Esophagus squamous epithelium (tissue), 4 donors: ENCODE measurements at regions not wholly inside any gene's neighbourhood (a gene's known extent, or its start where the extent isn't known, plus 50 kb on each side); places are given as distances from the start of the nearest gene placed in this dataset.

Experiments used
- POLR2A ChIP-seq, 4 donors: fragments of 450-650 bp; IDR thresholded peaks; one replicate each; pipeline ENCODE4 v1.6.1; 2017; ENCODE audit warnings: antibody characterized with exemption in 4 of 4, mild to moderate bottlenecking in 4 of 4, moderate library complexity in 3 of 4
- TF ChIP-seq, protein P1 (sequence below), 6 experiments: fragments of 450-650 bp in 4 of 6; fragments of 200-600 bp in 2 of 6; sonication (generic) in 2 of 6; IDR thresholded peaks; one replicate each; pipeline ENCODE4 v1.5.1; 2016 to 2019; ENCODE audit warnings: antibody characterized with exemption in 6 of 6, mild to moderate bottlenecking in 4 of 6, moderate library complexity in 4 of 6

DNA sequence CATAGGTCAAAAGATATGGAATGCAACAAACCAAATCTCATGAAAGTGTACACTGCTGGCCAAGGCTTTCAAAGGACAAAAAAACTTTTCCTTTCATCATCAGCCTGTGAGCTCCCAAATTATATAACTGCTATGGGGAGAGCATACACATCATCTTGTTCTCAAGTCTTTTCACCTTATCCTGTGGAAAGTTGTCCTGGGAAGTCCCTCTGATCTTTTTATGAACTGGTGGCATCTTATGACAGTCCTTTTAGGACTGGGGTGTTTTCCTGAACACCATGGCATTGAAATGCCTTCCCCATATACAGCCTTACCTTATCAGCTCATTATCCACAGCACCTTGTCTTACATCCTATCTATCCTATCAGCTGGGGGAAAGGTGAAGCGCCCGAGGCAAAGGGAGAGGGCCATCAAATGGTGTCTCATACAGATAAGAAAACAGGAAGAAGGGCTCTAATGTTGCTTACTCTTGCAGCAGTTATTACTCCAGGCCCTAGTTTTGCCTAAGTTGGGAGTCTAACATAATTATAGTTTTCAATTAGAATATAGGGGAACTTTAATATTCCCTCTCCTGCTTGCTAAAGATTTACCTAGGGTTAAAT is 61.5 kb upstream of the GOLIM4 start:
- TF ChIP-seq, protein P1, sequence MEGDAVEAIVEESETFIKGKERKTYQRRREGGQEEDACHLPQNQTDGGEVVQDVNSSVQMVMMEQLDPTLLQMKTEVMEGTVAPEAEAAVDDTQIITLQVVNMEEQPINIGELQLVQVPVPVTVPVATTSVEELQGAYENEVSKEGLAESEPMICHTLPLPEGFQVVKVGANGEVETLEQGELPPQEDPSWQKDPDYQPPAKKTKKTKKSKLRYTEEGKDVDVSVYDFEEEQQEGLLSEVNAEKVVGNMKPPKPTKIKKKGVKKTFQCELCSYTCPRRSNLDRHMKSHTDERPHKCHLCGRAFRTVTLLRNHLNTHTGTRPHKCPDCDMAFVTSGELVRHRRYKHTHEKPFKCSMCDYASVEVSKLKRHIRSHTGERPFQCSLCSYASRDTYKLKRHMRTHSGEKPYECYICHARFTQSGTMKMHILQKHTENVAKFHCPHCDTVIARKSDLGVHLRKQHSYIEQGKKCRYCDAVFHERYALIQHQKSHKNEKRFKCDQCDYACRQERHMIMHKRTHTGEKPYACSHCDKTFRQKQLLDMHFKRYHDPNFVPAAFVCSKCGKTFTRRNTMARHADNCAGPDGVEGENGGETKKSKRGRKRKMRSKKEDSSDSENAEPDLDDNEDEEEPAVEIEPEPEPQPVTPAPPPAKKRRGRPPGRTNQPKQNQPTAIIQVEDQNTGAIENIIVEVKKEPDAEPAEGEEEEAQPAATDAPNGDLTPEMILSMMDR (IDR thresholded peaks at IDR 0.05) = no peak
- TF ChIP-seq POLR2A (IDR thresholded peaks at IDR 0.05) = no peak
